Lung (tissue), 11 donors: ENCODE measurements at regions not wholly inside any gene's neighbourhood (a gene's known extent, or its start where the extent isn't known, plus 50 kb on each side); places are given as distances from the start of the nearest gene placed in this dataset.

ENCODE experiments used
- ATAC-seq: fragments of 200-7000 bp; cut with Tn5 transposase; one replicate; pipeline ENCODE4 v1.9.1; 2020; ENCODE audit warnings: moderate number of reproducible peaks; ENCODE audit not compliant: insufficient read depth, low FRiP score
- DNase-seq, 3 donors: peaks; one replicate each; pipeline ENCODE4 v3.0.0-alpha.2; 2013 to 2017
- H3K27ac ChIP-seq, 2 donors: one replicate each; pipeline ENCODE4 v1.5.1; 2013; ENCODE audit warnings: mild to moderate bottlenecking in 2 of 2, moderate library complexity in 2 of 2, control low read depth in 1 of 2, inconsistent platforms in 1 of 2, low read depth in 1 of 2, low read length in 1 of 2
- H3K27me3 ChIP-seq, 3 donors: one replicate each; pipeline ENCODE4 v1.5.1; 2013; ENCODE audit warnings: low read length in 2 of 3; ENCODE audit not compliant: control insufficient read depth in 3 of 3, insufficient read depth in 3 of 3
- H3K36me3 ChIP-seq, 4 donors: one replicate each; pipeline ENCODE4 v1.5.1; 2013; ENCODE audit warnings: low read length in 4 of 4, mild to moderate bottlenecking in 1 of 4, moderate library complexity in 1 of 4; ENCODE audit not compliant: control insufficient read depth in 4 of 4, insufficient read depth in 4 of 4
- H3K4me1 ChIP-seq, 5 donors: one replicate each; pipeline ENCODE4 v1.5.1; 2013; ENCODE audit warnings: low read length in 5 of 5, mild to moderate bottlenecking in 2 of 5, moderate library complexity in 1 of 5; ENCODE audit not compliant: control insufficient read depth in 5 of 5, insufficient read depth in 5 of 5
- H3K4me3 ChIP-seq: one replicate; pipeline ENCODE4 v1.5.1; 2013; ENCODE audit warnings: mild to moderate bottlenecking, control low read depth, moderate library complexity
- H3K9ac ChIP-seq, 2 donors: one replicate each; pipeline ENCODE4 v1.5.1; 2013; ENCODE audit warnings: low read length in 2 of 2, control low read depth in 1 of 2; ENCODE audit not compliant: insufficient read depth in 1 of 2
- H3K9me3 ChIP-seq, 4 donors: one replicate each; pipeline ENCODE4 v1.5.1; 2013; ENCODE audit warnings: low read length in 3 of 4, mild to moderate bottlenecking in 1 of 4, moderate library complexity in 1 of 4; ENCODE audit not compliant: control insufficient read depth in 4 of 4, insufficient read depth in 3 of 4
- whole genome bisulfite sequencing, 2 donors: extraction: QIAGEN DNeasy Blood & Tissue Kit; methylation state at CpG; one replicate each; pipeline ENCODE4 v1.1.7; 2013; 5-methylcytosine and 5-hydroxymethylcytosine counted together
- TF ChIP-seq, protein P1 (sequence below): IDR thresholded peaks from 2 replicates; pipeline ENCODE4 v1.5.1; 2012; ENCODE audit warnings: mild to moderate bottlenecking; ENCODE audit errors: control extremely low read depth, extremely low read depth
- donor health status: control.
- donor health status: control.
- donor health status: Bipolar disorder and iron deficiency.
- donor health status: healthy.
- donor health status: DM: yes; HTN: yes; CAD: no.

DNA sequence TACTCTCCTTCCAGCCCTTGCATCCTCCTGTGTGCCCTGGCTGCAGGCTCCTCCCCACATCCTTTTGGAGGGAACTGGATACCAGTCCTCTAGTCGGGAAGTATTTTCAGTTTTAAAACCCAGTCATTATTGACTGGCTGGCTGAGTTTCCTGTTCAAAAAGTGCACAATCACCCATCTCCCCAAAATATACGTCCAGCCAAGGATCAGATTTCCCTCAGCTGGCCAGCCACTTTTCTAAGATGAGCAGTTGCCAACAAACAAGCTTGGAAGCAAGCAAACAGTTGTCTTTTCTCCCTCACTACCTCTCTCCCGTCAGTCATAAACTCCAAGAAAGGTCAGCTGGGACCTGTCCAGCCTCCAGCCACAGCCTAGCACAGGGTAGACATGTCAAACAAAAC, 147.7 kb upstream of the GALNT15 start:
- Histone ChIP-seq H3K9me3 (peaks cover 0 to 3% (median 0%) of the 10 kb centered on the region in 4 donors), H3K4me3 (no peak overlapping the region), H3K9ac (no peak overlapping the region), H3K4me1 (peaks cover 0 to 3% (median 0%) of the 10 kb centered on the region in 5 donors), H3K27me3 (no peaks in the 10 kb centered on the region), H3K27ac (no peak overlapping the region), H3K36me3 (no peaks in the 10 kb centered on the region)
- DNase-seq (peak; percentile 18 to 36 (median 33)), ATAC-seq (no peak)
- TF ChIP-seq, protein P1, sequence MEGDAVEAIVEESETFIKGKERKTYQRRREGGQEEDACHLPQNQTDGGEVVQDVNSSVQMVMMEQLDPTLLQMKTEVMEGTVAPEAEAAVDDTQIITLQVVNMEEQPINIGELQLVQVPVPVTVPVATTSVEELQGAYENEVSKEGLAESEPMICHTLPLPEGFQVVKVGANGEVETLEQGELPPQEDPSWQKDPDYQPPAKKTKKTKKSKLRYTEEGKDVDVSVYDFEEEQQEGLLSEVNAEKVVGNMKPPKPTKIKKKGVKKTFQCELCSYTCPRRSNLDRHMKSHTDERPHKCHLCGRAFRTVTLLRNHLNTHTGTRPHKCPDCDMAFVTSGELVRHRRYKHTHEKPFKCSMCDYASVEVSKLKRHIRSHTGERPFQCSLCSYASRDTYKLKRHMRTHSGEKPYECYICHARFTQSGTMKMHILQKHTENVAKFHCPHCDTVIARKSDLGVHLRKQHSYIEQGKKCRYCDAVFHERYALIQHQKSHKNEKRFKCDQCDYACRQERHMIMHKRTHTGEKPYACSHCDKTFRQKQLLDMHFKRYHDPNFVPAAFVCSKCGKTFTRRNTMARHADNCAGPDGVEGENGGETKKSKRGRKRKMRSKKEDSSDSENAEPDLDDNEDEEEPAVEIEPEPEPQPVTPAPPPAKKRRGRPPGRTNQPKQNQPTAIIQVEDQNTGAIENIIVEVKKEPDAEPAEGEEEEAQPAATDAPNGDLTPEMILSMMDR = no peak
- WGBS, 2 donors = 23 to 31% methylated on average over 3 of the region's 3 CpGs

- no peak for DNase-seq
- Histone ChIP-seq H3K9me3 (peaks cover 0 to 3% (median 0%) of the 10 kb centered on the region in 4 donors), H3K27me3 (no peaks in the 10 kb centered on the region), H3K27ac (no peak overlapping the region), H3K9ac (no peak overlapping the region), H3K4me3 (no peak overlapping the region), H3K4me1 (peaks cover 0 to 3% (median 0%) of the 10 kb centered on the region in 5 donors), H3K36me3 (no peaks in the 10 kb centered on the region)
- TF ChIP-seq, protein P1 = no peak
- ATAC-seq = no peak
- 81 to 92% methylated on average over 2 of the region's 2 CpGs for WGBS, 2 donors
These were observed 145.9 kb upstream of the GALNT15 start for GRCh38 chr3:16028604-16029003.

GRCh38 chr3:16030342-16030741, 144.1 kb upstream of the GALNT15 start:
- Histone ChIP-seq H3K36me3 (no peaks in the 10 kb centered on the region), H3K9ac (no peak overlapping the region), H3K9me3 (no peaks in the 10 kb centered on the region), H3K27ac (no peak overlapping the region), H3K4me1 (peaks cover 0 to 3% (median 0%) of the 10 kb centered on the region in 5 donors), H3K4me3 (no peak overlapping the region), H3K27me3 (no peaks in the 10 kb centered on the region)
- ATAC-seq (no peak), DNase-seq (no peak)
- TF ChIP-seq, protein P1 = no peak
- WGBS, 2 donors = 90 to 97% methylated on average over 4 of the region's 4 CpGs

DNA sequence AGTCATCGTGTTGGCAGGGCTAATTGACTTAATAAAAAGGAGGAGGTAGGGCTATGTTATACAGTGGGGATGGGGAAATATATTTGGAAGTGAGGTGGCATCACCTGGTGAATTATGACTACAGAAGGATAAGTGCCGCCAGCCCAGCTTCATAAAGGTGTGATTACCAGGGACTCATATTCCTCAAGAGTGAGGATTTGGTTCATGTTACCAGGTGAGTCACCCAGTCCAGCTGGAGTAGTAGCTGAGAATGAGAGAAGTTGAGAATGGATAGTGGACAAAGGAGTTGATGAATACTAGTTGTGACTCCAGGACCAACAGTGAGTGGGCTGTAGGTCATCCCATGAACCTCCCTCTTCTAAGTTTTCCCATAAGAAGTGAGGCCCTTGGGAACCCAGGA, 143.0 kb upstream of the GALNT15 start:
- no peak for ATAC-seq
- H3K4me1 ChIP-seq = peaks cover 0 to 3% (median 0%) of the 10 kb centered on the region in 5 donors
- no peak overlapping the region for H3K9ac ChIP-seq
- no peak overlapping the region for H3K27ac ChIP-seq
- H3K27me3 ChIP-seq = no peaks in the 10 kb centered on the region
- no peaks in the 10 kb centered on the region for H3K36me3 ChIP-seq
- 93 to 94% methylated on average over 2 of the region's 2 CpGs for WGBS, 2 donors
- no peak overlapping the region for H3K4me3 ChIP-seq
- no peaks in the 10 kb centered on the region for H3K9me3 ChIP-seq
- DNase-seq = no peak
- TF ChIP-seq, protein P1 = no peak
